HG03439 (cell line): ENCODE measurements at regions not wholly inside any gene's neighbourhood (a gene's known extent, or its start where the extent isn't known, plus 50 kb on each side); places are given as distances from the start of the nearest gene placed in this dataset.
"Not testable (repeated sequence)": the region's sequence is repeated elsewhere in the genome, so short reads cannot be mapped to it uniquely, and the experiment has no call there.

Experiments used
- ATAC-seq: cut with Tn5 transposase; IDR thresholded peaks from one replicate; pipeline ENCODE4 v1.9.1; 2021; ENCODE audit warnings: mild to moderate bottlenecking, moderate library complexity; ENCODE audit not compliant: unreplicated experiment

- no peak for ATAC-seq
Measured at GRCh38 chr5:143594902-143595818, 191.7 kb upstream of the NR3C1 start.

GRCh38 chr5:143593723-143594122 lies 190.2 kb upstream of the NR3C1 start:
- ATAC-seq, result no peak

GRCh38 chr5:143592648-143593047 lies 189.2 kb upstream of the NR3C1 start:
- peak; percentile 81 for ATAC-seq

- no peak for ATAC-seq
Measured at GRCh38 chr5:143588933-143589662, 185.6 kb upstream of the NR3C1 start.

GRCh38 chr5:143588121-143588520 lies 184.6 kb upstream of the NR3C1 start:
- not testable (repeated sequence) for ATAC-seq

- ATAC-seq, result no peak
Measured at GRCh38 chr5:143586781-143587362, 183.4 kb upstream of the NR3C1 start.

- ATAC-seq, result no peak
Measured at GRCh38 chr5:143585970-143586369, 182.5 kb upstream of the NR3C1 start.

GRCh38 chr5:143583409-143583808 lies 179.9 kb upstream of the NR3C1 start:
- ATAC-seq, result no peak

- no peak for ATAC-seq
Measured at GRCh38 chr5:143582869-143583268, 179.4 kb upstream of the NR3C1 start.

GRCh38 chr5:143582176-143582575 lies 178.7 kb upstream of the NR3C1 start:
- no peak for ATAC-seq

GRCh38 chr5:143581649-143582048 lies 178.2 kb upstream of the NR3C1 start:
- ATAC-seq, result no peak

- no peak for ATAC-seq
Measured at GRCh38 chr5:143581147-143581546, 177.7 kb upstream of the NR3C1 start.

- no peak for ATAC-seq
Measured at GRCh38 chr5:143576711-143577484, 173.4 kb upstream of the NR3C1 start.

GRCh38 chr5:143575286-143575685 lies 171.8 kb upstream of the NR3C1 start:
- ATAC-seq, result no peak

- ATAC-seq, result no peak
Measured at GRCh38 chr5:143574236-143574635, 170.8 kb upstream of the NR3C1 start.

- ATAC-seq, result no peak
Measured at GRCh38 chr5:143573568-143574170, 170.2 kb upstream of the NR3C1 start.

- no peak for ATAC-seq
Measured at GRCh38 chr5:143572671-143573070, 169.2 kb upstream of the NR3C1 start.

GRCh38 chr5:143571642-143572624 lies 168.4 kb upstream of the NR3C1 start:
- no peak for ATAC-seq

- no peak for ATAC-seq
Measured at GRCh38 chr5:143570989-143571388, 167.5 kb upstream of the NR3C1 start.
